ENCODE measurements at regions not wholly inside any gene's neighbourhood (a gene's known extent, or its start where the extent isn't known, plus 50 kb on each side); places are given as distances from the start of the nearest gene placed in this dataset.

DNA sequence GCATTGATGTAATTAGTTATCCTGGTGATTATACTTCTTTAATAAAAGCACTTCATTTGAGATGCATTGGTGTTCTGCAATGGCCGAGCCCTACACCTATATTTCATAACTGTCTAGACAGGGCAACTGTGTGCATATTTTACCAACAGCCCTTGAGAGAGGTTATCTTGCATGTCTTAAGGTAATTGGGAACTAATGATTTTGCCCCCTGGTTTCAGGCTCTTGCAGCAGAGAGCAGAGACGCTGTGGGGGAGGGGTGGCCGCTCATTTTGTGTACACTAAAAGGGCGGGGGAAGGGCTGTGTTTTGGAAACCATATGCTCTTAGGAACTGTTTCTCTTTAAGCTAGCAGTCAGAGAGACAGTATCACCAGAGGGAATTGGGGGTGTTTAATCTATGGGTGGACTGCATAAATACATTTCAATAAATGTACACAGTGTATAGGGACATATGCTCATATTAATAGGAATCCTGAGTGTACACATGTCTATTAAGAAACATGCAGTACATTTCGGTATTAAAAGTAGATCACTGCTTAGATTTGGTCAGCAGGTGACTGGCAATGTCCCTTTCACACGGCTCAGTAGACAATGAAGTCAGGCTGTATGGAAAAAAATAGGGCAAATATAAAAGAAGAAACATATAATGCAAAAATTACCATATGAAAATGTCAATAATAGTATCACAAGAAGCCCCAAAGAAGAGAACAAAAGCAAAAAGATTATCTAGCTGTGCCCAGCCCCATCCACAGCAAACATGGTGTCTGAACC is 402.9 kb upstream of the CITED2 start:
- no peak for DNase-seq

GRCh38 chr6:139776041-139776440 is 401.6 kb upstream of the CITED2 start:
- DNase-seq, result no peak

GRCh38 chr6:139768196-139768595 is 393.7 kb upstream of the CITED2 start:
- DNase-seq, result no peak

DNA sequence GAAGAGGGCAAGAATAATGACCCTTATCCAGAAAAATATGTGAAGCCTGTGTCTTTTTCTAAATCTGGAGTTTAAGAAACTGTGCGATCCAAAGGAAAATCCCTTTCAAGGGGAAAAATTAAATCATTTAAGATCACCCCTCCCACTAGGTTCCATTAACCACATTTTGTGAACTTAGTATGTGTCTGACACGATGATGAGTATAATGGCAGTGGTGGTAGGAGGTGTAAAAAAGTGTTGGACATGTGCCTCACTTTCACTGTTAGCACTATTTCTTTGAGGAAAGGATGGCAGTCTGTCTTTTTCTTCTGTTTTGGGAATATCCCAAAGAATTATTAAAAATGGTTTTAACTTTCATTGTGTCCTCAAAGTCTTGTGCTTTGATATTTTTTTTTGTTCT is 392.3 kb upstream of the CITED2 start:
- no peak for DNase-seq

DNA sequence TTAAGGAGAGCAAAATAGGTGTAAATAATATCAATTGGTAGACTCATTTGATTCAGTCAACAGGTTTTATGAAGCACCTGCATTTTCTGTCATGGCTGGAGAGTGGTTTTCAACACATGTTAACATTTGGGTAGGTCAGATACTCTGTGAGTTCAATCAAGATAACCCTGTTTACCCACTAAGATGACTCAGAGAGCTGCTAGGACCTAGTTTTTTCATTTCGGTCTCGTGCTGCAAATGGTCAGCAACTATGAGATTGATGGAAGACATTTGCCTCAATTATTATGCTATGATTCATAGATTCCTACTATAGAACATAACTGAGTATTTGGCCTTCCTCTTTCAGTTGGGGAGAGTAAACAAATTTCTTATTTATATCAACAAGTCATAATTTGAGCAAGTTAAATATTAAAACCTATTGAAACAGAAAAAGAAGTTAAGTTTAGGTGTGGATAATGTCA is 391.4 kb upstream of the CITED2 start:
- no peak for DNase-seq

DNA sequence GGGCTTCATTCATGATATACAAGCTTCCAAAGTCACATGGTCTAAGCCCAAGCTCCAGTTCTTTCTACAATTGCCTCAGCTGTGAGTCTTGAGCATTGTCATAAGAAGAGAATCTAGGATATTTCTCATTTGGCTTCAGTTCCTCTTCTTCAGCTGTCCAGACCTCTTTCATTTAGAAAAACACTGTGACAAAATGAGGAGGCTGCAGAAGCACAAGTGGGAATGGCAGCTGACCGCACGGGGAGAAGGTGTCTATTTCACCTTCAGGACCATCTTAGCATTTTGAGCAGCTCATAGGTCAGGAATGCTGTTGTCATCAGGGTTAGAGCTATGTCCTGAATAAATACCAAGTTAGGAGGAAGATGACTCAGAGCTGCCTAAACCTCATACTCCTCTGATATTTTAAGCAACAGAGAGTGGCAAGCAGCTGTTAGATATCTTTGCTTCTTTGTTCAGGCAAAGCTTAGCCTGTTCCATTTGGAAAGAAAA is 390.1 kb upstream of the CITED2 start:
- peak; percentile 80 for DNase-seq

GRCh38 chr6:139763468-139764210 is 389.2 kb upstream of the CITED2 start:
- peak; percentile 11 for DNase-seq

DNA sequence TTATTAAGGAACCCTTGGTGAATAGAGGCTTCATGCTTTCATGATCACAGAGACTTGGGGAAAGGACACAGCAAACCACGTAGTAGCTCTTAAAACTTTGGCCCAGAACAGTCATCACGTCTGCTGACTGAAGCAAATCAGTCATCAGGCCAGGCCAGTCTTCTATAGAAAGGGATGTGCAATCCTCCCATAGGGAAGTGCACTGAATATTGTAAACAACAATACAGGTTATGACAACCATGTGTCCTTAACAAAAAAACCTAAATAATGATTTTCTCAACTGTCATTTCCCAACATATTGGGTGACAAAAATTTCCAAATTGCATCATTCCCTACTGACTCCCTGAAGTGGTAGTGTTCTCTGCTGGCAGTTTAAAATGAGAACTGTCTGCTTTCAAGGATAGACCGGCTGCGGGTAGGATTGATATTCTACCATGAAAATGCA is 388.2 kb upstream of the CITED2 start:
- DNase-seq, result peak; percentile 30

DNA sequence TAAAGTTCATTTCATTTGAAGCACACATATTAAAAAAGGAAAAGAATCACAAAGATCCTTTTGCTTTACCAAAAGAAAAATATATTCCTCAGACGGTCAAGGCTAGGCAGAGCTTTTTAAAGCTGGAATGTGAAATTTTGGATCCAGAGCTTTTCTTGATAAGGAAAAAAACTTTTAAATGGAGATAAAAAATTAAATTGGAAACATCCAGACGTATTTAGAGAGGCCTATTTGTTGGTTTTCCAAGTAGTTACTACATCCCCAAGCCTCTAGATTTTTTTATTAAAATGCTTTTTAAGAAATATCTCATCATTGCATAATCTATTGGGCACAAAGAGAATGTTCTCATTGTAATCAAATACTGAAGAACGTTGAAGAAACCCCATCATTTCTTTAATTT is 385.7 kb upstream of the CITED2 start:
- no peak for DNase-seq

- no peak for DNase-seq
Observed at GRCh38 chr6:139759086-139759485, 384.6 kb upstream of the CITED2 start.

DNA sequence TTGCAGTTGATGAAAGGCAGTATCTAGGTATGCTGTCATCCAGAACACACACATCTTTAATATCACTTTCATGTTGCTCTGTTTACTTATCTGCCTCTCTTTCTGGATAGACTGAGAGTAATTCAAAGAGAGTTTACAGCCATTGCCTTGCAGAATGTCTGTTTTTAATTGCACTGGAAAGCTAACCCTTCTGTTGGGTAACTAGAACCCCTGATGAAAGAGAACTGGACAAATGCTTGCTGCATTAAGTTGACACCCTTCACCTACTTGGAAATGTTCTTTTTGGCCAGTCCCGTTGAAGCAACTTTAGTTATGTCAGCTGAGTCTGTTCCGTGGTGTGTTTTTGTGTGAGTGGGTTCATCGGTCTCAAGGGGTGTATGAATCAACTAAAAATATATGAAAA is 383.8 kb upstream of the CITED2 start:
- DNase-seq, result no peak

- no peak for DNase-seq
Observed at GRCh38 chr6:139757784-139758183, 383.3 kb upstream of the CITED2 start.

DNA sequence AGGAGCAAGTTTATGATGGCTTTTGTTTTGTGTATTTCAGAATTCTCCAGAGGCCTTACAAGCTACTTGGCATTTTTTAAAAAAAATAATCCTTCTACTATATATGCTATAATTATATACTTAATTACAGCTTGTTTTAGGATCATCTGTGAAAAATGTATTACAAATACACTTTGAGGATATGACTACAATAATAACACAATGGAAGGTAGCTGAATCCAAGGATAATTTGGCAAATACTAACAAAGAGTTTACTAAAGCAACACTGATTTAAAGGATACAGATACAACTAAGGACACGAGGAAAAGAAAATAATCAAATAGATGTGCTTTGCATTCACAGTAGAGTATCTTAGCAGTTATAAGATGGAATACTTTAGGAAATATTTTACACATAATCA is 381.9 kb upstream of the CITED2 start:
- no peak for DNase-seq

- DNase-seq, result no peak
Observed at GRCh38 chr6:139754898-139755775, 380.7 kb upstream of the CITED2 start.

- DNase-seq, result no peak
Observed at GRCh38 chr6:139753198-139753861, 378.9 kb upstream of the CITED2 start.

- DNase-seq, result no peak
Observed at GRCh38 chr6:139752086-139752485, 377.6 kb upstream of the CITED2 start.

DNA sequence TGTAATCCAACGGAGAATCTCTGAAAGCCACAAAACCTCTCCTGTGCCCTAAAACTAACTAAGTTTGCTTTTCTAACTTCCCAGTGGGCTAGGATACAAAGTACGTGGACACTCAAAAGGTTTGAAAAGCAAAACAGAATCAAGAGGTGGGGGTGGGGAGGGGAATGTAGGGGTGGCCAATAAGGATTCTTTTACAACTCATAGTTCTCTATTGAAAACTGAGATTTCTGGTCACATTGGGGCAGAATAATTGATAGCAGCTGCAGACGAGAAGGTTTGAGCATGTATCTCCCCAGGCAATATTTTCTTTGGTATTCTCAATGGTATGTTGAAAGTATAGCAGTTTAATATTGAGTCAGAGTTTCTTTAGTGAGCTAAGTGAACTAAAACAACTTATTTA is 376.7 kb upstream of the CITED2 start:
- DNase-seq, result no peak

DNA sequence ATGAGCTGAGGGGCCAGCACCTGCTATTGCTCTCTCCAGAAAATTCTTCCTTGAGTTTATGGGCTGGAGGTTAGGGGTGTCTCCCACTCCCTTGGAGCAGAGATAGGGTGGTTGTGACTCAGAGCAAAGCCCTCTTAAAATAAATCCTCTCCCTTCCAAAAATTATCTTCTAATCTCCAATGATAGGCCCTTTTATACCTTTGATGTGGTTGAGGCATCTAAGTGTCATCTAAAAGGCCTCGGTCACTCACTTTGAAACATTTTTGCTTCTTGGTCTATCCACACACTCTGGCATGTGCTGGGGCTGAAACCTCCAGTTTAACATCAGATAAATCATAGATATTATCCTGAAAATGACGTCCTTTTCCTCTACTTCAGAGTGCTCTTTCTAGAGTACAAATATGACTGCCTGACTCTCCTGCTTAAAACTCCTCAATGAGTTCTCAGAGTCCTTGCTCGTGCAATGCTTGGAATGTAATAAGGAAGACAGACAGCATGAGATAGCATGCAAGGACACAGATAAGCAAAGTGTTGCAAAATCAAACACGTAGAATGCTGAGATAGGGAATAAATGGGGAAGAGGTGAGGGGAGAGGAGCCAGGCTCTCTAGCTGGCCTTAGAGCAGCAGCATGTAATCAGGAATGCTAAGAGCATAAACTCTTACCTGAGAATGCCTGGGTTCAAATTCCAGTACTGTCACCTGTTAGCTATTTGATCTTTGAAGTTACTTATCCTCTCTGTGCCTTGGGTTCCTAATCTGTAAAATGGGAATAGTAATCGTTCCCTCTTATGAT is 374.1 kb upstream of the CITED2 start:
- no peak for DNase-seq

DNA sequence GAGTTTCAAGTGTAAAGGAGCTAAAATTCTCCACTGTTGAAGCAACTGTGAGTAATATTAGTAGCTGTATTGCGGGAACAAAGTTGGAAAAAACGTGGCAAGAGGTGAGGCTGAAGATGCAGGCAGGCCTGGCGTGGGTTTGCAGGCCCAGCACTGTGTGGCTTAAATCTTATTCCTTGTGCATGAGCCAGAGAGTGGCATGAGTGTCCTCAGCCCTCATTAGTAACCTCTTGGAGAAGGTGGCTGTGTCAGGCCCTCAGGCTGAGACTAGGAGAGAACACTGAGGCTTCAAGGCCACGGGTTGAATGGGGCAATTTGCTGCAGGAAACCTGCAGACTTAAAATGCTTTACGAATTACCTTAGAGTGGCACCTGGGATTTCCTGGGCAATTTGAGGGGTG is 372.7 kb upstream of the CITED2 start:
- no peak for DNase-seq

DNA sequence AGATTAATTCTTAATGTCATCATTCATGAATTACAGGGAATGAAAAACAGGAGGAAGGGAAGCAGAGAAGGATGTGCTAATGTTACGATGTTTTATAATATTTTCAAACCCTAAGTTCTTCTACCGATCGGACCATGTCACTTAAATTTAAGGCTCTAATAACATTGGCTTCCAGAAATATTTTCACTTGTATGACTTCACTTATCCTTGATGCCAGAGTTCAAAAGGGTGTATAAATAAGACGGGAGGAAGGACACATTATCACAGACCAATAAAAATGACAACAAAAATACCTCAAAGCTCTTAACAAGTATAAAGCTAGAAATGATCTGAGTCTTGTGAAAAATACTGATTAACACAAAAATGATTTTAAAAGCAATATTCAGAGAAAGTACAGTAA is 370.4 kb upstream of the CITED2 start:
- no peak for DNase-seq

DNA sequence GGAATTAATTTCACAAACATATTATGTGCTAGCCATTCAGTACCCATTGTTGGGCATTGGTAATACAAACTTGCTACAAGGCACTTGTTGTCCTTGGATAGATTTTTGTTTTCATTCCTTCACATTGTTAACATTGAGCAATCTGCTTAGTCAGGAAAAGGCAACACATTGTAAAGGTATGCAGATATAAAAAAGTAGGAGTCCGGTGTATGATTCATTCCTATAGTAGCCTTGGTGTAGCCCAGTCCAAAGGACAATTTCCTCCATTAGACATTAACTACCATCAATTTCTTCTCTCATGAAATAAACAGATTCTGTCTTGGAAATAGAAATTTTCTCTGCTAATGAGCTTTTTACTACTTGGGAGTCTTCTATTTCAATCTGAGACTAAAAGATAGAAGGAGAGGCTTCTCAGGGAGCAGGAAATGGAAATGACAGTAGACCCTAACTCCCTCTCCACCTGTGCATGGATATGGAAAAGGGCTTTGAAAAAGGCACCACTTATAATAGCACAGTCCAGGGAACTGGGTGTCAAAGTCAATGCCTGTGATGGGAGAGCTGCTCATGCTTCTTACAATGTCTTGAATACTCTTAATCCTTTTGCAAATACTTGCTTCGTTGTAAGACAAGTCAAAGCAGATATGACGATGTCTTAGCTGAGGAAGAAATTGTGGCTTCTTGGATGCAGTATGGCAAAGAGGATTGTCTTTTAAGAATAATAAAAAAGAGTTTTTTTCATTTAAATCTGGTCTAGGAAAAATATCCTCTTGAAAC is 369.4 kb upstream of the CITED2 start:
- no peak for DNase-seq

All from SIG-M5 (cell line).